Adrenal gland (tissue), 9 donors: ENCODE measurements at regions not wholly inside any gene's neighbourhood (a gene's known extent, or its start where the extent isn't known, plus 50 kb on each side); places are given as distances from the start of the nearest gene placed in this dataset.

ENCODE experiments used
- DNase-seq, 7 donors: peaks; one replicate each; pipeline ENCODE4 v3.0.0-alpha.2; 2019 to 2020
- H3K27ac ChIP-seq, 5 donors: fragments of 200-600 bp; sonication (generic) in 4 of 5; 1 replicate in 3 of 5; 2 replicates in 2 of 5; pipeline versions ENCODE4 v1.5.1 to v1.8.0; 2016 to 2020; ENCODE audit warnings: mild to moderate bottlenecking in 1 of 5
- H3K27me3 ChIP-seq: fragments of 200-600 bp; 2 replicates; pipeline ENCODE4 v1.8.0; 2021
- H3K36me3 ChIP-seq, 2 donors: fragments of 200-600 bp; replicated peaks in 1 of 2; 1 replicate in 1 of 2; 2 replicates in 1 of 2; pipeline versions ENCODE4 v1.5.1 to v1.8.0; 2018 to 2022
- H3K4me1 ChIP-seq, 2 donors: fragments of 200-600 bp; replicated peaks in 1 of 2; 1 replicate in 1 of 2; 2 replicates in 1 of 2; pipeline versions ENCODE4 v1.5.1 to v1.8.0; 2018 to 2021
- H3K4me3 ChIP-seq, 4 donors: fragments of 200-600 bp; sonication (generic) in 3 of 4; one replicate each; pipeline ENCODE4 v1.5.1; 2016 to 2018
- H3K9me3 ChIP-seq, 3 donors: fragments of 200-600 bp; sonication (generic) in 1 of 3; replicated peaks in 1 of 3; 1 replicate in 2 of 3; 2 replicates in 1 of 3; pipeline versions ENCODE4 v1.5.1 to v1.8.0; 2016 to 2021
- POLR2A ChIP-seq, 2 donors: fragments of 450-650 bp; IDR thresholded peaks; one replicate each; pipeline ENCODE4 v1.6.1; 2017; ENCODE audit warnings: antibody characterized with exemption in 2 of 2, mild to moderate bottlenecking in 2 of 2, moderate library complexity in 1 of 2
- WGBS, 4 donors: extraction: QIAGEN DNeasy Blood & Tissue Kit in 2 of 4; methylation state at CpG; one replicate each; pipeline versions ENCODE4 v1.1.5 to v1.1.7; 2013 to 2017; 5-methylcytosine and 5-hydroxymethylcytosine counted together
- intact Hi-C, 2 donors: fragments of 100-400 bp; cut with DNase I; formaldehyde crosslinking; loops; one replicate each; pipeline versions ENCODE4 v1.14.1 to v1.15.0; 2022 to 2023
- TF ChIP-seq, protein P1 (sequence below), 6 experiments: fragments of 450-650 bp in 4 of 6; fragments of 200-600 bp in 2 of 6; sonication (generic) in 1 of 6; IDR thresholded peaks; 1 replicate in 5 of 6; 2 replicates in 1 of 6; pipeline versions ENCODE4 v1.5.1 to v1.8.0; 2016 to 2021; ENCODE audit warnings: antibody characterized with exemption in 6 of 6, mild to moderate bottlenecking in 2 of 6, moderate library complexity in 1 of 6
- donor health status: healthy with polysubstance abuse.
- donor health status: Bipolar disorder and iron deficiency.
- donor health status: DM: yes; HTN: yes; CAD: no.
- donor health status: DM: no; HTN: no; CAD: no.
- donor health status: DM: no; HTN: no; CAD: no.

DNA sequence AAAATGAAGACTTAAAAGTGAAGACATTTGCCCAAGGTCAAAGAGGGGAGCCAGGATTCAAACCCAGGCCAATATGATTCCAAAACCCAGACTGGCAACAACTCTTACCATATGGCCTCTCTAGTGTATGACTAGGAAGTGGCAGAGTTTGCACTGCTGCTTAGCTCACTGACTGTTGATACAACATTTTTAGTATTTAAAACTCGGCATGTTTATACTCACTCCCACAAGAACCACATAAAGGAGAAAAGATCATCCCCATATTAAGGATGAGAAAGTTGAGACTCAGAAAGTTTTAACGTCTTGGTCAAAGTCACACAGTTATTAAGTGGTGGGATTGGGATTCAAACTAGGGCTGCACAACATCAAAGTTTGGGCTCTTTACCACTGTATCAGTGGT is 81.7 kb downstream of the CCDC34 start:
- no peaks in the 10 kb centered on the region for H3K9me3 ChIP-seq
- no peaks in the 10 kb centered on the region for H3K36me3 ChIP-seq
- H3K27ac ChIP-seq: peak overlapping the region in 2 of 5 donors; percentile 49 to 74
- TF ChIP-seq, protein P1, sequence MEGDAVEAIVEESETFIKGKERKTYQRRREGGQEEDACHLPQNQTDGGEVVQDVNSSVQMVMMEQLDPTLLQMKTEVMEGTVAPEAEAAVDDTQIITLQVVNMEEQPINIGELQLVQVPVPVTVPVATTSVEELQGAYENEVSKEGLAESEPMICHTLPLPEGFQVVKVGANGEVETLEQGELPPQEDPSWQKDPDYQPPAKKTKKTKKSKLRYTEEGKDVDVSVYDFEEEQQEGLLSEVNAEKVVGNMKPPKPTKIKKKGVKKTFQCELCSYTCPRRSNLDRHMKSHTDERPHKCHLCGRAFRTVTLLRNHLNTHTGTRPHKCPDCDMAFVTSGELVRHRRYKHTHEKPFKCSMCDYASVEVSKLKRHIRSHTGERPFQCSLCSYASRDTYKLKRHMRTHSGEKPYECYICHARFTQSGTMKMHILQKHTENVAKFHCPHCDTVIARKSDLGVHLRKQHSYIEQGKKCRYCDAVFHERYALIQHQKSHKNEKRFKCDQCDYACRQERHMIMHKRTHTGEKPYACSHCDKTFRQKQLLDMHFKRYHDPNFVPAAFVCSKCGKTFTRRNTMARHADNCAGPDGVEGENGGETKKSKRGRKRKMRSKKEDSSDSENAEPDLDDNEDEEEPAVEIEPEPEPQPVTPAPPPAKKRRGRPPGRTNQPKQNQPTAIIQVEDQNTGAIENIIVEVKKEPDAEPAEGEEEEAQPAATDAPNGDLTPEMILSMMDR (IDR thresholded peaks at IDR 0.05): no peak
- no peak for TF ChIP-seq POLR2A (IDR thresholded peaks at IDR 0.05)
- WGBS, 4 donors: 76 to 86% (median 83%) methylated on average over 2 of the region's 2 CpGs
- intact Hi-C loops: no loop called here
- H3K4me3 ChIP-seq: no peak overlapping the region
- H3K4me1 ChIP-seq: peaks cover 21 to 24% of the 10 kb centered on the region in 2 donors
- no peak for DNase-seq
- no peaks in the 10 kb centered on the region for H3K27me3 ChIP-seq

DNA sequence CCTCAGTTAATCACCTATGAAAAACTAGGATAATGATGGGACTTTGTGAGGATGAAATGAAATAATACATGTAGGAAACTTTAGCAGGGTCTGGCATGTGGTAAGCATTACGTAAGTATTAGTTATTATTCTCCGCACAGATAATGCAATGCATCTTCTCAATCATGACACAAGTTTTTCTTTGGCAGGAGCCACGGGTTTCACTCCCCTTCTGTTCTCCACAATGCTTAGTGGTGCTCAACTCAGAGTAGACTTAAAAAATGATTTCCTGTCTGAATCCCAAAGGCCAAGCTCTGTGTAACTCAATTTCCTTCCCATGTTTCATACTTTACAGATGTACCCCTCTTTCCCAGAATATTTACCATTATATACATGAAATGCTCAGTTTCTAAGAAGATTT is 82.9 kb downstream of the CCDC34 start:
- DNase-seq: peak in 1 of 7 donors; percentile 6
- Histone ChIP-seq H3K27ac (no peak overlapping the region), H3K4me1 (peaks cover 24 to 25% of the 10 kb centered on the region in 2 donors), H3K36me3 (no peaks in the 10 kb centered on the region), H3K9me3 (no peaks in the 10 kb centered on the region), H3K27me3 (no peaks in the 10 kb centered on the region), H3K4me3 (no peak overlapping the region)
- WGBS, 4 donors: 48 to 70% (median 55%) methylated on average over 3 of the region's 3 CpGs
- TF ChIP-seq POLR2A (IDR thresholded peaks at IDR 0.05): no peak
- TF ChIP-seq, protein P1 (IDR thresholded peaks at IDR 0.05): no peak
- intact Hi-C loops: no loop called here

DNA sequence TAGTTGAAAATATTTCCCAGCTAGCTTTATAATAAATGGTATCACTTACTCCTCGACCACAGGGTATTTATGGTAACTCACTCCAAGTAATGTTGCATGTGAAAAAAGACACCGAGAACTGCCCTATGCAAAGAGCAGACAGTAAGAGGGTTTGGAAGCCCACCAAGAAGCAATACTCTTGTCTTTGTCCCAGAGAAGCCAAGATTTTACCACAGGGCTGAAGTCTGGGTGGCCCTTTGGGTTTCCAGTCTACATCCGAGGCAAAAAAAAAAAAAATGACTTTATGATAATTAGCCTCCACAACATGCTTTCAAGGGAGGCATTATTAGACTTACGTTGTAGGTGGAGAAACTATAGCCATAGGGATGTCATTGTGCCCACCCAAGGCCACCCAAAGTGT is 83.6 kb downstream of the CCDC34 start:
- Histone ChIP-seq H3K4me1 (peaks cover 27 to 29% of the 10 kb centered on the region in 2 donors), H3K4me3 (no peak overlapping the region), H3K27ac (no peak overlapping the region), H3K27me3 (no peaks in the 10 kb centered on the region), H3K36me3 (no peaks in the 10 kb centered on the region), H3K9me3 (no peaks in the 10 kb centered on the region)
- intact Hi-C loops: no loop called here
- TF ChIP-seq POLR2A (IDR thresholded peaks at IDR 0.05): no peak
- TF ChIP-seq, protein P1 (IDR thresholded peaks at IDR 0.05): no peak
- WGBS, 4 donors: 53 to 90% (median 78%) methylated on average over 4 of the region's 4 CpGs
- DNase-seq: no peak

DNA sequence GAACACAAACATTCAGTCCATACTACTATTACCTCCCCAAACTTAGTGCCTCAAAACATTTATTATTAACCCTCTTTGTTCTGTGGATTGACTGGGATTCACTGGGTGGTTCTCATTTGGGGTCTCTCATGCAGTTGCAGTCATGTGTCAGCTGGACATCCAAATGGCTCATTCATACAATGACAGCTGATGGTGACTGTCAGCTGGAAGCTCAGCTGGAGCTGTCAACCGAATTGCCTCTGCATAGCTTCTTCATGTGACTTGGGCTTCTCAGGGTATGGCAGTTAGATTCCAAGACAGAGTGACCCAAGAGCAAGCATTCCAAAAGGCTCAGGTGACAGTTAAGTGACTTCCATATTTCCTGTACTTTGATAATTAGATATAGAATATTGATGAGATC is 85.2 kb downstream of the CCDC34 start:
- Histone ChIP-seq H3K27ac (no peak overlapping the region), H3K4me3 (no peak overlapping the region), H3K27me3 (no peaks in the 10 kb centered on the region), H3K9me3 (no peaks in the 10 kb centered on the region), H3K36me3 (no peaks in the 10 kb centered on the region), H3K4me1 (peaks cover 25% of the 10 kb centered on the region in 2 donors)
- intact Hi-C loops: no loop called here
- no peak for DNase-seq
- no peak for TF ChIP-seq POLR2A (IDR thresholded peaks at IDR 0.05)
- TF ChIP-seq, protein P1 (IDR thresholded peaks at IDR 0.05): no peak
- WGBS, 4 donors: 67 to 100% (median 86%) methylated on average over 1 of the region's 1 CpG
